PC-3 (cell line): ENCODE measurements at regions not wholly inside any gene's neighbourhood (a gene's known extent, or its start where the extent isn't known, plus 50 kb on each side); places are given as distances from the start of the nearest gene placed in this dataset.

Source experiments
- EZH2 ChIP-seq: fragments of 300-600 bp; sonication (generic); IDR thresholded peaks from one replicate; pipeline ENCODE4 v1.6.1; 2017; ENCODE audit warnings: antibody characterized with exemption, mild to moderate bottlenecking, low read length; ENCODE audit not compliant: unreplicated experiment
- TF ChIP-seq, protein P1 (sequence below): fragments of 300-600 bp; sonication (generic); conservative IDR thresholded peaks from 2 replicates; pipeline ENCODE4 v1.5.1; 2017; ENCODE audit warnings: antibody characterized with exemption, low read depth, mild to moderate bottlenecking, low read length

DNA sequence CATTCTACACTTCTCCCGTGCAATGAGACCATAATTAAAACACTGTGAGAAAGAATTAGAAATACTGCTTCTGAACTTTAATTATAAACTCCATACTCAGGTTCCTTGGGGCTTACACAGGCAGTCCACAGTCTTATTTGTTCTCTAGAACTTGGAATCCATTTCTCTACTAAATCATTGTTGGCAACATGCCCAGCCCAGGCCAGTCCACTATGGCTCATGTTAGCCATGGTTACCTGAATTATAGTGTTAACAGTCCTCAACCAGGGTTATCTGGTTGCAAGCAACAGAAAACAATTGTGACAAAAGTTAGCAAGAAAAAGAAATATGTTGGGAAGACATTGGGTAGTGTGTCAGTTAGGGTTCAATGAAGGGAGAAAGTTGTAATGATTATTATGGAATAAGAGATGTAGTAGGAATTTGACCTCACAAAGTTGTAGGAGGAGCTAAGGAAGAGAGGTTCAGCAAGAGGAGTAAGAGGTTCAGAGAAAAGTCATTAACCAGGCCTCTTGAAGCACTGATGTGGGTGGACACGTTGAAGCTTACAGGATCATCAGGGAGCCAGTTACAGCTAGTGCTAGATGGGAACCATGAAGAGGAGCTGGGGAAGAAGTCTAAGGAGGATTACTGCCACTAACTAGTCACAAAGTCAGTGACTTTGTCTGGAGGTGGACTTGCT lies 120.2 kb upstream of the ADRA1D start:
- TF ChIP-seq EZH2, result no peak
- TF ChIP-seq, protein P1, sequence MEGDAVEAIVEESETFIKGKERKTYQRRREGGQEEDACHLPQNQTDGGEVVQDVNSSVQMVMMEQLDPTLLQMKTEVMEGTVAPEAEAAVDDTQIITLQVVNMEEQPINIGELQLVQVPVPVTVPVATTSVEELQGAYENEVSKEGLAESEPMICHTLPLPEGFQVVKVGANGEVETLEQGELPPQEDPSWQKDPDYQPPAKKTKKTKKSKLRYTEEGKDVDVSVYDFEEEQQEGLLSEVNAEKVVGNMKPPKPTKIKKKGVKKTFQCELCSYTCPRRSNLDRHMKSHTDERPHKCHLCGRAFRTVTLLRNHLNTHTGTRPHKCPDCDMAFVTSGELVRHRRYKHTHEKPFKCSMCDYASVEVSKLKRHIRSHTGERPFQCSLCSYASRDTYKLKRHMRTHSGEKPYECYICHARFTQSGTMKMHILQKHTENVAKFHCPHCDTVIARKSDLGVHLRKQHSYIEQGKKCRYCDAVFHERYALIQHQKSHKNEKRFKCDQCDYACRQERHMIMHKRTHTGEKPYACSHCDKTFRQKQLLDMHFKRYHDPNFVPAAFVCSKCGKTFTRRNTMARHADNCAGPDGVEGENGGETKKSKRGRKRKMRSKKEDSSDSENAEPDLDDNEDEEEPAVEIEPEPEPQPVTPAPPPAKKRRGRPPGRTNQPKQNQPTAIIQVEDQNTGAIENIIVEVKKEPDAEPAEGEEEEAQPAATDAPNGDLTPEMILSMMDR, result no peak
